A673 (cell line): ENCODE measurements at regions not wholly inside any gene's neighbourhood (a gene's known extent, or its start where the extent isn't known, plus 50 kb on each side); places are given as distances from the start of the nearest gene placed in this dataset.
"Not testable (repeated sequence)": the region's sequence is repeated elsewhere in the genome, so short reads cannot be mapped to it uniquely, and the experiment has no call there.

Experiments used
- CTCF ChIP-seq: fragments of 300-800, 200-600 bp; sonication (generic); conservative IDR thresholded peaks from 2 replicates; pipeline ENCODE4 v1.5.1; 2017; ENCODE audit warnings: low read depth, mild to moderate bottlenecking, antibody characterized with exemption, low read length, moderate library complexity, mixed read lengths
- EZH2 ChIP-seq: fragments of 200-600 bp; sonication (generic); IDR thresholded peaks from 2 replicates; pipeline ENCODE4 v1.6.1; 2017; ENCODE audit warnings: borderline replicate concordance, low read depth, mild to moderate bottlenecking, mixed read lengths, antibody characterized with exemption, low read length; ENCODE audit not compliant: poor library complexity, severe bottlenecking

GRCh38 chrX:90737555-90737954, 697.1 kb upstream of the PABPC5 start:
- not testable (repeated sequence) for TF ChIP-seq EZH2, CTCF
